Fibroblast of villous mesenchyme (primary cell): ENCODE measurements at regions not wholly inside any gene's neighbourhood (a gene's known extent, or its start where the extent isn't known, plus 50 kb on each side); places are given as distances from the start of the nearest gene placed in this dataset.

ENCODE experiments used
- DNase-seq: peaks from one replicate; pipeline ENCODE4 v3.0.0-alpha.2; 2010; ENCODE audit warnings: low read depth
- H3K4me3 ChIP-seq: 2 replicates; pipeline ENCODE4 v1.5.1; 2011; ENCODE audit warnings: low read depth, mild to moderate bottlenecking, low read length
- CTCF ChIP-seq: IDR thresholded peaks from 2 replicates; pipeline ENCODE4 v1.5.1; 2012; ENCODE audit warnings: low read depth, mild to moderate bottlenecking, low read length; ENCODE audit not compliant: insufficient read depth

- no peak overlapping the region for H3K4me3 ChIP-seq
- no peak for TF ChIP-seq CTCF
- DNase-seq: no peak
These were observed 197.5 kb upstream of the COPS8 start for GRCh38 chr2:236887953-236888793.

- no peak overlapping the region for H3K4me3 ChIP-seq
- TF ChIP-seq CTCF: no peak
- DNase-seq: no peak
These were observed 196.6 kb upstream of the COPS8 start for GRCh38 chr2:236888794-236889780.

- DNase-seq: no peak
- no peak overlapping the region for H3K4me3 ChIP-seq
- no peak for TF ChIP-seq CTCF
These were observed 195.6 kb upstream of the COPS8 start for GRCh38 chr2:236889791-236890704.

GRCh38 chr2:236892721-236893120, 193.0 kb upstream of the COPS8 start:
- DNase-seq: no peak
- no peak for TF ChIP-seq CTCF
- no peak overlapping the region for H3K4me3 ChIP-seq

GRCh38 chr2:236894791-236895190, 190.9 kb upstream of the COPS8 start:
- DNase-seq: no peak
- no peak for TF ChIP-seq CTCF
- H3K4me3 ChIP-seq: no peak overlapping the region

- TF ChIP-seq CTCF: no peak
- H3K4me3 ChIP-seq: no peak overlapping the region
- DNase-seq: no peak
These were observed 190.2 kb upstream of the COPS8 start for GRCh38 chr2:236895497-236895896.
